ENCODE measurements at regions not wholly inside any gene's neighbourhood (a gene's known extent, or its start where the extent isn't known, plus 50 kb on each side); places are given as distances from the start of the nearest gene placed in this dataset.

DNA sequence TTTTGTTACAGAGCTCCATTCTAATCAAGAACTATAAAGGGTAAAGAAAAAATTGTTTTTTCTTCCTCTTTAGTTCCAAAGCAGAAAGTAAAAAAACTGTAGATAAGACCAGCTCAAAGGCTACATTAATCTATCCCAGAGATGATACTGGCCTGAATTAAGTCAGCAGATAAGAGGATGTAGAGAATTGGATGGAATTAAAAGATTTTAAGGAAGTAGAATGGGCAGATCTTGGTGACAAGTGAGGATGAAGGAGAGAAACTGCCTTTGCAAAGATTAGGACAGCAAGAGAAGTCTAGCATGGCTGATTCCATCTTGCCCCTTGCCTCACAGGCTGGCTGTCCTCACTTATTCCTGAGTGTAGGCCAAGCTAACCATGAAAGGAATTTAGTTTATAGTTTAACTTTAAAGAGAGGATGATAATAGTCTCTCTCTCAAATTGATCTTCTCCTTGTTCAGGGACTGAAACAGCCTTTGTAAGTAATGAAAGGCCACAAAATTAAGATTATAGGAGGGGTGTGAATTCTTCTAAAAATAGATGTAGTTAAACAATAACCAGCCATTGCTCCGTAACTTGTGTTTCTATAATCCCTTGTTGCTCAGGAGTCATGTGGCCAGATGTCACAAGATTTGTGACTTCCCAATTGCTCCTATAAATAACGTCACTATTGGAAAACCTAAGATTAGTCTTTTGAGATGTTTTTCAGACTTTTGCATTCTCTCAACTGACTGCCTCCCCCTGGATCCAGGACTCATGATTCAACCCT lies 265.0 kb upstream of the USP24 start:
- DNase-seq (no peak), ATAC-seq (ENCODE audit: insufficient read depth, low FRiP score) (no peak)
- Histone ChIP-seq H3K27ac (ENCODE audit: low read depth in 1 of 2, low read length in 1 of 2) (no peak overlapping the region), H3K9ac (ENCODE audit: insufficient read depth in 1 of 2, low read length in 2 of 2) (no peak overlapping the region), H3K4me3 (no peak overlapping the region), H3K36me3 (ENCODE audit: control insufficient read depth in 4 of 4, insufficient read depth in 4 of 4, low read length in 4 of 4) (no peaks in the 10 kb centered on the region), H3K9me3 (ENCODE audit: control insufficient read depth in 4 of 4, insufficient read depth in 3 of 4, low read length in 3 of 4) (no peaks in the 10 kb centered on the region), H3K27me3 (ENCODE audit: control insufficient read depth in 3 of 3, insufficient read depth in 3 of 3, low read length in 2 of 3) (no peaks in the 10 kb centered on the region), H3K4me1 (ENCODE audit: control insufficient read depth in 5 of 5, insufficient read depth in 5 of 5, low read length in 5 of 5) (peaks cover 0 to 14% (median 2%) of the 10 kb centered on the region in 5 donors)
- WGBS, 2 donors = 71 to 78% methylated on average over 2 of the region's 2 CpGs
- TF ChIP-seq, protein P1, sequence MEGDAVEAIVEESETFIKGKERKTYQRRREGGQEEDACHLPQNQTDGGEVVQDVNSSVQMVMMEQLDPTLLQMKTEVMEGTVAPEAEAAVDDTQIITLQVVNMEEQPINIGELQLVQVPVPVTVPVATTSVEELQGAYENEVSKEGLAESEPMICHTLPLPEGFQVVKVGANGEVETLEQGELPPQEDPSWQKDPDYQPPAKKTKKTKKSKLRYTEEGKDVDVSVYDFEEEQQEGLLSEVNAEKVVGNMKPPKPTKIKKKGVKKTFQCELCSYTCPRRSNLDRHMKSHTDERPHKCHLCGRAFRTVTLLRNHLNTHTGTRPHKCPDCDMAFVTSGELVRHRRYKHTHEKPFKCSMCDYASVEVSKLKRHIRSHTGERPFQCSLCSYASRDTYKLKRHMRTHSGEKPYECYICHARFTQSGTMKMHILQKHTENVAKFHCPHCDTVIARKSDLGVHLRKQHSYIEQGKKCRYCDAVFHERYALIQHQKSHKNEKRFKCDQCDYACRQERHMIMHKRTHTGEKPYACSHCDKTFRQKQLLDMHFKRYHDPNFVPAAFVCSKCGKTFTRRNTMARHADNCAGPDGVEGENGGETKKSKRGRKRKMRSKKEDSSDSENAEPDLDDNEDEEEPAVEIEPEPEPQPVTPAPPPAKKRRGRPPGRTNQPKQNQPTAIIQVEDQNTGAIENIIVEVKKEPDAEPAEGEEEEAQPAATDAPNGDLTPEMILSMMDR (IDR thresholded peaks at IDR 0.05; ENCODE audit: control extremely low read depth, extremely low read depth) = no peak

GRCh38 chr1:55478742-55479141 lies 263.6 kb upstream of the USP24 start:
- ATAC-seq (ENCODE audit: insufficient read depth, low FRiP score) (no peak), DNase-seq (peak in 2 of 3 donors; percentile 33 to 41)
- TF ChIP-seq, protein P1 (IDR thresholded peaks at IDR 0.05; ENCODE audit: control extremely low read depth, extremely low read depth) = no peak
- Histone ChIP-seq H3K4me3 (no peak overlapping the region), H3K4me1 (ENCODE audit: control insufficient read depth in 5 of 5, insufficient read depth in 5 of 5, low read length in 5 of 5) (peaks cover 0 to 19% (median 3%) of the 10 kb centered on the region in 5 donors), H3K36me3 (ENCODE audit: control insufficient read depth in 4 of 4, insufficient read depth in 4 of 4, low read length in 4 of 4) (no peaks in the 10 kb centered on the region), H3K27me3 (ENCODE audit: control insufficient read depth in 3 of 3, insufficient read depth in 3 of 3, low read length in 2 of 3) (no peaks in the 10 kb centered on the region), H3K27ac (ENCODE audit: low read depth in 1 of 2, low read length in 1 of 2) (no peak overlapping the region), H3K9ac (ENCODE audit: insufficient read depth in 1 of 2, low read length in 2 of 2) (no peak overlapping the region), H3K9me3 (ENCODE audit: control insufficient read depth in 4 of 4, insufficient read depth in 3 of 4, low read length in 3 of 4) (no peaks in the 10 kb centered on the region)
- WGBS, 2 donors = 59 to 79% methylated on average over 2 of the region's 2 CpGs

DNA sequence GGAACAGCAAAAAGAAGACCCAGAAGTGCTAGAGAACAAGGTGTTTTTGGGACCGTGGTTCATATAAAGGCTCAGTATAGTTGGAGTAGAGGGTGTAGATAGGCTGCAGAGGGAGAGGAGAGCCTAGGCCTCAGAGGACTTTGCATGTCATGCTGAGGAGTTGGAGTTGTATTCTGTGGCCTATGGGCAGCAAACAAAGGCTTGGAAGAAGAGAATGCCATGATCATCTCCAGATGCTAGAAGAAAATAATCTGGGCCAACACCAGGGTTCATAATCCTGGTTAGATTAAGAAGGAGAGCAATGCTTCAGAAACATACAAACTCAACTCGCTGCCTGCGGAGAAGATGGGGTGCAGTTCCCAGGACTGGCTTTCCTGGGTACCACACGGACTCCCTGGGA lies 262.8 kb upstream of the USP24 start:
- no peaks in the 10 kb centered on the region for H3K27me3 ChIP-seq (ENCODE audit: control insufficient read depth in 3 of 3, insufficient read depth in 3 of 3, low read length in 2 of 3)
- peaks cover 0 to 19% (median 3%) of the 10 kb centered on the region in 5 donors for H3K4me1 ChIP-seq (ENCODE audit: control insufficient read depth in 5 of 5, insufficient read depth in 5 of 5, low read length in 5 of 5)
- H3K27ac ChIP-seq (ENCODE audit: low read depth in 1 of 2, low read length in 1 of 2) = no peak overlapping the region
- TF ChIP-seq, protein P1 (IDR thresholded peaks at IDR 0.05; ENCODE audit: control extremely low read depth, extremely low read depth) = no peak
- no peak overlapping the region for H3K9ac ChIP-seq (ENCODE audit: insufficient read depth in 1 of 2, low read length in 2 of 2)
- no peak for ATAC-seq (ENCODE audit: insufficient read depth, low FRiP score)
- H3K36me3 ChIP-seq (ENCODE audit: control insufficient read depth in 4 of 4, insufficient read depth in 4 of 4, low read length in 4 of 4) = no peaks in the 10 kb centered on the region
- no peaks in the 10 kb centered on the region for H3K9me3 ChIP-seq (ENCODE audit: control insufficient read depth in 4 of 4, insufficient read depth in 3 of 4, low read length in 3 of 4)
- no peak for DNase-seq
- no peak overlapping the region for H3K4me3 ChIP-seq
- 96 to 97% methylated on average over 4 of the region's 4 CpGs for WGBS, 2 donors
